Activated CD8-positive, alpha-beta T cell treated with anti-CD3 and anti-CD28 coated beads for 36 hours (primary cell): ENCODE measurements at regions not wholly inside any gene's neighbourhood (a gene's known extent, or its start where the extent isn't known, plus 50 kb on each side); places are given as distances from the start of the nearest gene placed in this dataset.

Experiments used
- ATAC-seq: fragments of 200-7000 bp; cut with Tn5 transposase; one replicate; pipeline ENCODE4 v1.10.0; 2021; ENCODE audit warnings: mild to moderate bottlenecking, moderate library complexity
- CTCF ChIA-PET: fragments of 350-600 bp; sonication (Branson Sonifier 250); formaldehyde crosslinking; loops from one replicate; lab custom pipeline; 2021; ENCODE audit warnings: antibody characterized with exemption; lab: Charles Lee
- POLR2A ChIA-PET: fragments of 350-600 bp; sonication (Branson Sonifier 250); formaldehyde crosslinking; loops from one replicate; lab custom pipeline; 2021; ENCODE audit warnings: antibody characterized with exemption; lab: Charles Lee
- DNase-seq: peaks from one replicate; pipeline ENCODE4 v3.0.0-alpha.2; 2020
- H3K27ac Mint-ChIP-seq: one replicate; pipeline ENCODE4 v1.8.0; 2021; ENCODE audit warnings: mild to moderate bottlenecking, mixed read lengths
- H3K27me3 Mint-ChIP-seq: one replicate; pipeline ENCODE4 v1.8.0; 2021; ENCODE audit warnings: mixed read lengths
- H3K36me3 Mint-ChIP-seq: one replicate; pipeline ENCODE4 v1.8.0; 2021; ENCODE audit warnings: low read depth, mixed read lengths
- H3K4me1 Mint-ChIP-seq: one replicate; pipeline ENCODE4 v1.8.0; 2021; ENCODE audit warnings: low read depth, mixed read lengths
- H3K4me3 Mint-ChIP-seq: one replicate; pipeline ENCODE4 v1.8.0; 2021; ENCODE audit warnings: mild to moderate bottlenecking, moderate library complexity, mixed read lengths
- H3K9me3 Mint-ChIP-seq: one replicate; pipeline ENCODE4 v1.8.0; 2021; ENCODE audit warnings: mixed read lengths
- CTCF ChIP-seq: fragments of 200-600 bp; IDR thresholded peaks from one replicate; pipeline ENCODE4 v1.8.0; 2022; ENCODE audit warnings: antibody characterized with exemption, mild to moderate bottlenecking
- intact Hi-C: fragments of 100-400 bp; cut with micrococcal nuclease; formaldehyde crosslinking; loops from one replicate; pipeline ENCODE4 v1.10.0; 2022

- Mint-ChIP-seq H3K4me1 (no peaks in the 10 kb centered on the region), H3K9me3 (peaks cover 5% of the 10 kb centered on the region), H3K27me3 (no peaks in the 10 kb centered on the region), H3K27ac (no peak overlapping the region), H3K4me3 (no peak overlapping the region), H3K36me3 (no peaks in the 10 kb centered on the region)
- TF ChIP-seq CTCF = no peak
- DNase-seq (no peak), ATAC-seq (no peak)
- ChIA-PET POLR2A (no interaction called here), CTCF (no interaction called here)
- intact Hi-C loops = no loop called here
Observed at GRCh38 chr3:73883497-73883896, 258.8 kb upstream of the PDZRN3 start.

GRCh38 chr3:73874606-73875369 lies 250.0 kb upstream of the PDZRN3 start:
- H3K4me3 Mint-ChIP-seq = no peak overlapping the region
- intact Hi-C loops = no loop called here
- peaks cover 3% of the 10 kb centered on the region for H3K9me3 Mint-ChIP-seq
- H3K36me3 Mint-ChIP-seq = no peaks in the 10 kb centered on the region
- no peaks in the 10 kb centered on the region for H3K27me3 Mint-ChIP-seq
- no peaks in the 10 kb centered on the region for H3K4me1 Mint-ChIP-seq
- ChIA-PET CTCF (no interaction called here), POLR2A (no interaction called here)
- no peak for TF ChIP-seq CTCF
- no peak for DNase-seq
- no peak for ATAC-seq
- no peak overlapping the region for H3K27ac Mint-ChIP-seq

- Mint-ChIP-seq H3K4me3 (no peak overlapping the region), H3K27ac (no peak overlapping the region), H3K4me1 (no peaks in the 10 kb centered on the region), H3K9me3 (peaks cover 3% of the 10 kb centered on the region), H3K27me3 (no peaks in the 10 kb centered on the region), H3K36me3 (no peaks in the 10 kb centered on the region)
- POLR2A ChIA-PET = no interaction called here
- intact Hi-C loops = no loop called here
- no peak for TF ChIP-seq CTCF
- DNase-seq (no peak), ATAC-seq (no peak)
- CTCF ChIA-PET = no interaction called here
Observed at GRCh38 chr3:73874161-73874560, 249.4 kb upstream of the PDZRN3 start.

- Mint-ChIP-seq H3K36me3 (no peaks in the 10 kb centered on the region), H3K4me1 (no peaks in the 10 kb centered on the region), H3K27me3 (no peaks in the 10 kb centered on the region), H3K9me3 (peaks cover 3% of the 10 kb centered on the region), H3K27ac (no peak overlapping the region), H3K4me3 (no peak overlapping the region)
- DNase-seq (peak; percentile 1), ATAC-seq (no peak)
- TF ChIP-seq CTCF = peak; percentile 24
- ChIA-PET CTCF (no interaction called here), POLR2A (interaction anchor here (0.6 kb wide), 1 partner anchor 60 kb away, joined by 3 read pairs; no protein-coding TSS in a partner anchor)
- intact Hi-C loops = no loop called here
Observed at GRCh38 chr3:73868688-73869315, 244.1 kb upstream of the PDZRN3 start.

GRCh38 chr3:73867524-73867923 lies 242.8 kb upstream of the PDZRN3 start:
- intact Hi-C loops = no loop called here
- H3K4me3 Mint-ChIP-seq = no peak overlapping the region
- ChIA-PET POLR2A (no interaction called here), CTCF (no interaction called here)
- H3K27me3 Mint-ChIP-seq = no peaks in the 10 kb centered on the region
- H3K36me3 Mint-ChIP-seq = no peaks in the 10 kb centered on the region
- no peak for DNase-seq
- no peak for TF ChIP-seq CTCF
- H3K27ac Mint-ChIP-seq = no peak overlapping the region
- no peak for ATAC-seq
- no peaks in the 10 kb centered on the region for H3K4me1 Mint-ChIP-seq
- H3K9me3 Mint-ChIP-seq = peaks cover 5% of the 10 kb centered on the region
